ENCODE measurements at regions not wholly inside any gene's neighbourhood (a gene's known extent, or its start where the extent isn't known, plus 50 kb on each side); places are given as distances from the start of the nearest gene placed in this dataset.

DNA sequence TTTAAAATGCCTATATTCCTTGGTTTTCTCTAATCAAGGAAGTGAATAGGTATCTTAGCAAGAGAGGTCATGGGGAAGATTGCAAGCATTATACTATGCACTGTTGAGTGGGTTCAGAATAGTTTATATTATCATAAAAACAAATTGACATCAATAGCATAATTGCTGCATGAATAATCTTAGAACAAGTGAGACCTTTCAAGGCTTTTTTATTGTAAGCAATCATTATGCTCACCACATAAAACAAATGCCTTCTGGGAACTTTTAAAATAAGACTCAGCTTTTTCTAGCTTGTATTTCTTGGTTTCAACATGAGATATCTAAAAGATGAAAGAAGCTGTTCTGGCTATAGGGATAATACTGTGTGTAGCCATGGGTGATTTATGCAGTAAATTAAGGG lies 135.6 kb upstream of the ZC3H12C start:
- Histone ChIP-seq H3F3A (replicated peaks; ENCODE audit: low read depth) (no peaks in the 10 kb centered on the region), H3K27me3 (ENCODE audit: insufficient read depth) (no peaks in the 10 kb centered on the region), H3K9me2 (ENCODE audit: insufficient read depth) (peaks cover 11% of the 10 kb centered on the region; the same call in 1 of the 2 replicates), H3K4me3 (no peak overlapping the region), H3K4me1 (ENCODE audit: insufficient read depth) (peaks cover 4% of the 10 kb centered on the region; the same call in 1 of the 2 replicates), H3K4me2 (no peak overlapping the region), H3K36me3 (ENCODE audit: insufficient read depth) (no peaks in the 10 kb centered on the region), H3K27ac (ENCODE audit: low read depth) (no peak overlapping the region), H3K79me2 (replicated peaks; ENCODE audit: insufficient read depth) (no peaks in the 10 kb centered on the region), H4K20me1 (replicated peaks; ENCODE audit: insufficient read depth) (no peaks in the 10 kb centered on the region), H2AFZ (no peak overlapping the region)
- DNase-seq (ENCODE audit: low spot score) (no peak), ATAC-seq (no peak)
- H3K4me3 Mint-ChIP-seq, result no peak overlapping the region
- H3K9me3 Mint-ChIP-seq, result no peaks in the 10 kb centered on the region
- H3K27me3 Mint-ChIP-seq (ENCODE audit: insufficient read depth, low read depth, poor library complexity), result no peaks in the 10 kb centered on the region
- H3K36me3 Mint-ChIP-seq (ENCODE audit: low read depth), result no peaks in the 10 kb centered on the region; the same call in 2 of the 3 replicates
- H3K27ac Mint-ChIP-seq, result no peak overlapping the region
- TF ChIP-seq ZNF462 (CRISPR knock-in tag; IDR thresholded peaks at IDR 0.05), result no peak
- no peak for TF ChIP-seq STAT1 (IDR thresholded peaks at IDR 0.05; ENCODE audit: unreplicated experiment)
- TF ChIP-seq, protein P1, sequence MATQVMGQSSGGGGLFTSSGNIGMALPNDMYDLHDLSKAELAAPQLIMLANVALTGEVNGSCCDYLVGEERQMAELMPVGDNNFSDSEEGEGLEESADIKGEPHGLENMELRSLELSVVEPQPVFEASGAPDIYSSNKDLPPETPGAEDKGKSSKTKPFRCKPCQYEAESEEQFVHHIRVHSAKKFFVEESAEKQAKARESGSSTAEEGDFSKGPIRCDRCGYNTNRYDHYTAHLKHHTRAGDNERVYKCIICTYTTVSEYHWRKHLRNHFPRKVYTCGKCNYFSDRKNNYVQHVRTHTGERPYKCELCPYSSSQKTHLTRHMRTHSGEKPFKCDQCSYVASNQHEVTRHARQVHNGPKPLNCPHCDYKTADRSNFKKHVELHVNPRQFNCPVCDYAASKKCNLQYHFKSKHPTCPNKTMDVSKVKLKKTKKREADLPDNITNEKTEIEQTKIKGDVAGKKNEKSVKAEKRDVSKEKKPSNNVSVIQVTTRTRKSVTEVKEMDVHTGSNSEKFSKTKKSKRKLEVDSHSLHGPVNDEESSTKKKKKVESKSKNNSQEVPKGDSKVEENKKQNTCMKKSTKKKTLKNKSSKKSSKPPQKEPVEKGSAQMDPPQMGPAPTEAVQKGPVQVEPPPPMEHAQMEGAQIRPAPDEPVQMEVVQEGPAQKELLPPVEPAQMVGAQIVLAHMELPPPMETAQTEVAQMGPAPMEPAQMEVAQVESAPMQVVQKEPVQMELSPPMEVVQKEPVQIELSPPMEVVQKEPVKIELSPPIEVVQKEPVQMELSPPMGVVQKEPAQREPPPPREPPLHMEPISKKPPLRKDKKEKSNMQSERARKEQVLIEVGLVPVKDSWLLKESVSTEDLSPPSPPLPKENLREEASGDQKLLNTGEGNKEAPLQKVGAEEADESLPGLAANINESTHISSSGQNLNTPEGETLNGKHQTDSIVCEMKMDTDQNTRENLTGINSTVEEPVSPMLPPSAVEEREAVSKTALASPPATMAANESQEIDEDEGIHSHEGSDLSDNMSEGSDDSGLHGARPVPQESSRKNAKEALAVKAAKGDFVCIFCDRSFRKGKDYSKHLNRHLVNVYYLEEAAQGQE (IDR thresholded peaks at IDR 0.05; ENCODE audit: unreplicated experiment), result no peak
- TF ChIP-seq ZNF331 (CRISPR knock-in tag; IDR thresholded peaks at IDR 0.05; ENCODE audit: low read depth), result no peak
- H3K4me1 Mint-ChIP-seq, result peaks cover 23% of the 10 kb centered on the region
